Activated CD4-positive, alpha-beta T cell treated with anti-CD3 and anti-CD28 coated beads, Interleukin-2, Interleukin-4, amounts not matched to agents 100 ng/mL and 50 ng/mL, durations not matched to agents 16 hours and 8 hours (primary cell): ENCODE measurements at regions not wholly inside any gene's neighbourhood (a gene's known extent, or its start where the extent isn't known, plus 50 kb on each side); places are given as distances from the start of the nearest gene placed in this dataset.
"Not testable (repeated sequence)": the region's sequence is repeated elsewhere in the genome, so short reads cannot be mapped to it uniquely, and the experiment has no call there.

Experiments
- DNase-seq: peaks from one replicate; pipeline ENCODE4 v3.0.0-alpha.2; 2020; ENCODE audit warnings: low spot score

DNA sequence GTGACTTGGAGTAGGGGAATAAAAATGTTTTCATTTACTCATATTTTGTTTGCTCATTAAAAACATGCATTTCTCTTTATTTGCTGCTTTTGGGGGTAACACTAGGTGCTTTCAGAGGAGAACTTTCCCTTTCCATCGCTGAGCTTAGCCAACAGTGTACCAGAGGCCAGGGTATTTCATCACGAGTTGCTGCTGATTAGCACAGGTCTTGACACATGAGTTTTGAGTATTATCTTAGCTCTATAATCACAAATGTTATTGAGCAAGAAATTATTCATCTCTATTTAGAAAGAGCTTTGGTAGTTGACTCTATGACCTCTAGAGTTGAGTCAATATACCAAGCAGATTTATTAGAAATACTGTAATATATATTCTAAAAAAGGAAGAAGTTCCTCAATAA, 375.9 kb downstream of the NXPH1 start:
- no peak for DNase-seq

DNA sequence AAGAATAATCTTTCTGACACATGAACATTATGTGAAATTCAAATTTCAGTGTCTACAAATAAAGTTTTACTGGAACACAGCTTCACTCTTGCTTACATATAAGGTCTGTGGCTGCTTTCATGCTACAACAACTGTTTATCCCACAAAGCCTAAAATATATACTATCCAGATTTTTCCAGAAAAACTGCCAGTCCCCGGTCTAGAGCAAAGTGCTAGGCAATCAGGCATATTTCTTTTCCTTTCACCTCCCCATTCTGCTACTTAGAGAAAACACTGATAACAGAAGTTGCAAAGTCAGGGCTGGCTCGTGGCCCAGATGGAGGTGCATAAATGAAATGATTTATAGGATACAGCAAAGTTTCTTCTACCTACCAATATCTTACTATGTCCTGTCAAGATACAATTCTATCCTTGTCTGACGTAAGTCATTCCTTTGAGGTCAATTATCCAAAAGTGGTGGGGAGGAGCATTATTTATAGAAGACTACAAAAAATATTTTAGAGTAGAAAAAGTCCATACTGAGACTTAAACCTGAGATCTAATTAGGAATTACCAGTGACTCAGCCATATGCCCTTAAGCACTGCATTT, 384.1 kb downstream of the NXPH1 start:
- no peak for DNase-seq

DNA sequence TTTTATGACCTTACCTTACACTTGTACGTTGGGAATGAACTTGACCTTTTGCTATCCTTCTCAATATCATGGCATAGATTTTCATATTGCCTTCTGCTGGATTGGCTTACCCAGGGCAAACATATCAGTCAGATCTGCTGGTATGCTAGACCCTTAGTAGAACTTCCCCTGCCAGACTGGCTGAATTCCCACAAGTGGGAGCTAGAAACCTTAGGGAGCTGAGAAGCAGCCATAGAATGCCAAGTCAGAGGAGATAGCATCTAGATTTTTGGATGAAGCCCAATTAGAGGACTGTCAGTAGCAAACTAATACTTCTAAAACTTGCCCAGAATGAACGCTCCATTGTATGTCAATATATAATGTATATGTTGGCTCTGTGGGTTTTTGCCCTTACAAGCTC, 385.0 kb downstream of the NXPH1 start:
- no peak for DNase-seq

DNA sequence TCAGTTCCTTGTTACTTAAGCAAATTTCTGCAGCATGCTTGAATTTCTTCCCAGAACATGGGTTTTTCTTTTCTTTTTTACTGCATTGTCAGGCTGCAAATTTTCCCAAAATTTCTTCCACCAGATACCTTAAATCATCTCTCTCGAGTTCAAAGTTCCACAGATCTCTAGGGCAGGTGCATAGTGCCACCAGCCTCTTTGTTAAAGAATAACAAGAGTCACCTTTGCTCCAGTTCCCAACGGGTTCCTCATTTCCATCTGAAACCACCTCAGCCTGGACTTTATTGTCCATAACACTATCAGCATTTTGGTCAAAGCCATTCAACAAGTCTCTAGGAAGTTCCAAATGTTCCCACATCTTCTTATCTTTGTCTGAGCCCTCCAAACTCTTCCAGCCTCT, 389.2 kb downstream of the NXPH1 start:
- DNase-seq, result no peak

DNA sequence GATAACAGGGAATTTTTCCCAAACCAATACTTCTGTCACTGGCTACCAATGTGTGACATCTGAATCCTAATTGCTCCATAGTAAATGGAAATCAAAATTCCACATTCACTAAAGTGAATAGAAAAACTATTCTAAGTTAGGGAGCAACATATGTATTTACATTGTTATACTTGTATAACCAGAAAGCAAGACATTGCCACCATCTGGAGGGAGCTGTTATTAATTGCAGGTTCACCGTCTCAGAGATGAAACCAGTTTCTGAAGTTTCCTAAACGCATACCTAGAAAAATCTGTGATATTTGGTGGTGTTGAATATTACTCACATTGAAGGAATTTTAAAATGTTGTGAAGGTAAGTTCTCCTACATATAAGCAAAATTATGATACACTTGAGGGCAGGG, 390.1 kb downstream of the NXPH1 start:
- no peak for DNase-seq

DNA sequence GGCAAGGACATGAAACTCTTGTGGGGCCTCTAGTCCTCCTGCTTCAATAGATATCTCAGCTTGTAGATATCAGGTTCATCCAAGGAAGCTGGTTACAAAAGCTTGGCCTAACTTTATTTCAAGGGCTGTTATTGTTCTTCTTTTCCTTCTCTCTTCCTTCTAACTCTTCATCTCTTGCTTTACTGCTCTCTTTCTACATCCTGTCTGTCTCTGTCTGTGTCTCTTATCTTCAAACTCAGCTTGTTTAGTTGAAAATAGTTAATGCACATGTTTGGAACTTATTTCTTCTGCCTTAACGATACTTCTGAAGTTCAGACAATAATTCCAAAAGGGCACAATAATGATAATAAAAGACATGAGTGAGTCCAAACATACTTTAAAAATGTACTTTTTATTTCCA, 393.9 kb downstream of the NXPH1 start:
- DNase-seq, result no peak

DNA sequence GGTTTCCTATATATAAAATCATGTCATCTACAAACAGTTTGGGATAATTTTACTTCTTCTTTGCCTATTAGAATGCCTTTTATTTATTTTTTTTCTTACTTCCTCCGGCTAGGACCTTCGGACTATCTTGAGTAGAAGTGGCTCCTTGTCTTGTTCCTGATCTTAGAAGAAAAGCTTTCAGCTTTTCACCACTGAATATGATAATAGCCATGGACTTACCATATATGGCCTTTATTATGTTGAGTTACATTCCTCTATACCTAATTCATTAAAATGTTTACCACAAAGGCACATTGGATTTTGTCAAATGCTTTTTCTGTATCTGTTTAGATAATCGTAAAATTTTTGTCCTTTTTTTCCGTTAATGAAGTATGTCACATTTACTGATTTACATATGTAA, 395.7 kb downstream of the NXPH1 start:
- no peak for DNase-seq

DNA sequence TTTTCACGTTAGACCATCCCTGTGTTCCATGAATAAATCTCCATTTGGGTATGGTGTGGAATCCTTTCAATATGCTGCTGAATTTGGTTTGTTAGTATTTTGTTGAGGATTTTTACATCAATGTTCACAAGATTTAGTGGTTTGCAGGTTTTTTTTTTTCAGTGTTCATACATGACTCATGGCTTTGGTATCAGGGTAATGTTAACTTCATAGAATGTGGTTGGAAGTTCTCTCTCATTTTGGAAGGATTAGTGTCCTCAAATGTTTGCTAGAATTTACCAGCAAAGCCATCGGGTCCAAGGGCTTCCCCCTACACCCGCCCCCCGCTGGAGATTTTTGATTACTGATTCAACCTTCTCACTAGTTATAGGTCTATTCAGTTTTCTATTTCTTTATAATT, 398.0 kb downstream of the NXPH1 start:
- no peak for DNase-seq

DNA sequence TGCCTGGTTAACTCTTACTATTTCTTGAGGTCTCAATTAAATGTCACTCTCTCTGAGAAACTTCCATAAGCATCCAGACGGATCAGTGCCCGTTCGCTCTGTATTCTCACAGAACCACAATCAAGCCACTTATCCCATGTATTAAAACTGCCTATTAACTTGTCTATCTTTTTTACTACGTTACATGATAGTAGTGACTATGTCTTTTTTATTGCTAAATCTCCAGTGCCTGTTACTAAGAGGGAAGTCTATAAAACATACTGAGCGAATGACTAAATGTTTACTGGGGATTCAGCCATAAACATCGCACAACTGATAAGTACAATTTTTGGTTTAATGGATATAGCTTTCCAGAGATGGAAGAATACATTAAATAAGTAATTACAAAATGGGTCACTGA, 399.9 kb downstream of the NXPH1 start:
- no peak for DNase-seq

DNA sequence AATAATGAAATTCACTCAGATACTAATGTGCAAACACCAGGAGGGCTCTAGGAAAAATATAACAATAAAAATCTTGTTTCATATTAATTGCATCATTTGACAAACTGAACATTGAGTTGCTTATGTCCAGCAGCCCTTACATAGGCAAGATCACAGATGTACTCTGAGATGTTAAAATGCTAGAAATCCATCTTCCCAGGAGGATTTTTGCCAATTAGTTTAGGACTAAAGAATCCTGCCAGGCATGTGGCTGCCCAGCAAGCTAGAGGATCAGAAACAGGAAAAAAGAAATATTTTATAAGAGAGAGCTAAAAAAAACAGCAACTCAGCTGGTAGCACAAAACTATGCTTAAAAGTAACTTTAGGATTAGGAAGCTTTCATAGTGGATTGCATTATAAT, 407.8 kb downstream of the NXPH1 start:
- no peak for DNase-seq

DNA sequence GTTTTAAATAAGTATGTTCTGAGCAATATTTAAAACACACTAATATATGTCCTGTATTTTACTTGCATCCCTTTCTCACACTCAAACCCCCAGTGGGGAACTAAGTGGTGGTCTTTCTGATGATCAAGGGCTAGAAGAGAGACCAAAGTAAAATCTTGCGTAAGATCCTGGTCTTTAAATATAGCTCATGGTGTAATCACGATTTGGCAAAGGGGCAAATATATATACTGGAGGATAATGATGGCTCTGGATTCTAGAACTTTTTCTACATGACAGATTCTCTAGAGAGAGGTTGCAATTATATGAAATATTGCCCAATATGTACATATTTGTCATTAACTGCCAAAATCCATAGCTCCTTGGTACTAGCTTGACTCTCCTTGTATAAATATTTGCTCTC, 438.3 kb downstream of the NXPH1 start:
- no peak for DNase-seq

DNA sequence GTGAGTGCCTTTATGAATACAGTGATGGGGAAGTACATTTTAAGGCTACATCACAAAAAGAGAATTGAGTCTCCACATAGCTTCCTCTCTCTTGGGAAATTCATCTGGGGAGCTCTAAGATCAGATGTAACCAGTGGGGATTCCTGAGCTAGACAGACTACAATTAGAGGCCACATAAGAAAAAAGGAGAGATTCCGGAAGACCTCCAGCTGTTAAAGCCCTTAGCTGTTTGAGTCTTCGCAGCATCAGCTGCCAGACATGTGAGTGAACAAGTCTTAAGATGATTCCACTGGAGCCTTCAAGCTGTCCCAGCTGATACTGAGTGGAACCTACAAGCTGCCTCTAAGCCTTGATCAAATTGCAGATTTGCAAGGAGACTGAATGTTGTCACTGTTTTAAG, 448.5 kb downstream of the NXPH1 start:
- DNase-seq, result no peak

DNA sequence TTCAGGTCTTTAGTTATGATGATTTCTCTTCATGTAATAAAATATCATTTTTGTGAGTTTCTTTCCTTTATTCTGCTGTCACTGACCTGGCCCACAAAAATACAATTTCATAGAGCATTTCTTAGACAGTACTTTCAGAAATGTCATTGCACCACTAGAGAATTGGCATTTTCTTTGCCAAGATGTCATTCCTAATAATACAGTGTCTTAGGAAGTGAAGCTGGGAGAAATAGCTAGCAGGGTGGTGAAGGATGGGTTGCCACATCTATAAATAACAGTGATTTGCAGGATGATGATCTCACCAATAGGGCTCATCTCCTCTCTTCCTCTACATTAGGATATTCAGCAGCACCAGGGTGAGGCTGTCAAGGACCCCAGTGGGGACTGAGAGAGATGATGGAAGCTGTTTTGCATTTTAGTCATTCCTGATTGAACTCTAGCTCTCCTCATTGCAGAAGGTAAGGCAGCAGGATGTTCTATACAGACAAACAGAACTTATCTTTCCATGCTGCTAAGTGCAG, 452.1 kb downstream of the NXPH1 start:
- no peak for DNase-seq

DNA sequence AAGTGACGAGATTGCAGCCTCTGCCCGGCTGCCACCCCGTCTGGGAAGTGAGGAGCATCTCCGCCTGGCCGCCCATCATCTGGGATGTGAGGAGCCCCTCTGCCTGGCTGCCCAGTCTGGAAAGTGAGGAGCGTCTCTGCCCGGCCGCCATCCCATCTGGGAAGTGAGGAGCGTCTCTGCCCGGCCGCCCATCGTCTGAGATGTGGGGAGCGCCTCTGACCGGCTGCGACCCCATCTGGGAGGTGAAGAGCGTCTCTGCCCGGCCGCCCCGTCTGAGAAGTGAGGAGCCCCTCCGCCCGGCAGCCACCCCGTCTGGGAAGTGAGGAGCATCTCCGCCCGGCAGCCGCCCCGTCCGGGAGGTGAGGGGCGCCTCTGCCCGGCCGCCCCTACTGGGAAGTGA, 456.9 kb downstream of the NXPH1 start:
- not testable (repeated sequence) for DNase-seq

DNA sequence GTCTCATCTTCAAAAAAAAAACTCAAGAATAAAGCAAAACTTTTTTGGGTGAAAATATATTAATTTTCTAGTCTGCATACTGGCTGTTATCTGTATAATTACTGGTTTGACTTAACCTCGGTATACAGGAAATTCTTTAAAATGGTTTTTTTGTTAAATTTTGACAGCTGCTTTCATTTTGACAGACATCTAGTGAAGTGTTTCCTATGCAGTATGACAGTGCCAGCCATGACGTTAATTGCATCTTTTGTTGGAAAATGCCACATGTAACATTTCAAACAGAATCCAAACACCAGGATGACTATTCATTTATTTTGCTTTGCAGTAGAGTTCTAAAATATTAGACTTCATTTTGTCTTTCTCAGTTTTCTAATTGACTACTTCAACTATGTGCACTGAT, 460.4 kb downstream of the NXPH1 start:
- no peak for DNase-seq

DNA sequence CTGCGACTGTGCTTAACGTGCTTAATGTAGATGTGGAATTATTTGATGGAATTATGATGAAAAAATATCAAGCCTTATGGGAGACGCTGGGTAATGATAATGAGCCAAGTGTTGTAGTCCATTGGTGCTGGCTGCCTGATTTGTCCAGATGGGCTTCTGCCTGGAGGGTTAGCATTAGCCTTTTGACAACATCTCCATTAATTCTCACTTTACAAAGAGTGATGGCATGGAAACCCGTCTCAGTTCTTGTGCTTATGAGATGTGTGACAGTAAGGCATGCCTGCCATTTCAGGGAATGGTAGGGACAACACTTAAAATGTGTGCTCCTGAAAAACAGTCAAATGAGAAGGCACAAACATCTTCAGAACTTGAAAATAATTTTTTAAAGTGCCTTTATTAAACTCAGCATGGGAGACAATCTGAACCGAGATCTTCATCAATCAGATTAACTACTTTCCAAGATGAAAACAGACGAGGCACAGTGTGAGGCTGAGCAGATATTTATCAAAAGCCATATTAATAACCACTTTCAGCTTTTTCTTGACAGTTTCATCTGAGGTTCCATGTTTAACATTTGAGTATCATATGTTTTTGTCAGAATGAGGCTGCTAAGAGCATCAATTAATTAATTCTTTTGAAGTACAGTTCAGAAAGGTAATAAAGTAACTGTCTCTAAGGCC, 473.1 kb downstream of the NXPH1 start:
- no peak for DNase-seq

DNA sequence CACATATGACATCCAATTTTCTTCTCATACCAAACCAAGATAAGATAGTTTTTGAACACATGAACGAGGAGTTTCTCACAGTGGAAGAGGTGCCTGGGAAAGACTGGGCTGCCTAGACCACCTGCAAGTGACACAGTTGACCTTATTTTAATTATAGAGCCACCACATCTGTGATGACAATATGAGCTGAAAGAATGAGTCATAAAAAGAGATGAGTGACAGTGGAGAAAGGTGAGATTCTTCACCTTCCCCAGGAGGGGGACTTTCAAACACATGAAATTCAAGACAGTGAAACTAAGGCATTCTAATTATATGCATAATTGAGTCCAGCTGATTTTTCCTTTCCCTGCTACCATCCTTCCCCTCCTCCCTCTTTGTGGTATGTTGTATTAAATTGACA, 475.5 kb downstream of the NXPH1 start:
- no peak for DNase-seq

DNA sequence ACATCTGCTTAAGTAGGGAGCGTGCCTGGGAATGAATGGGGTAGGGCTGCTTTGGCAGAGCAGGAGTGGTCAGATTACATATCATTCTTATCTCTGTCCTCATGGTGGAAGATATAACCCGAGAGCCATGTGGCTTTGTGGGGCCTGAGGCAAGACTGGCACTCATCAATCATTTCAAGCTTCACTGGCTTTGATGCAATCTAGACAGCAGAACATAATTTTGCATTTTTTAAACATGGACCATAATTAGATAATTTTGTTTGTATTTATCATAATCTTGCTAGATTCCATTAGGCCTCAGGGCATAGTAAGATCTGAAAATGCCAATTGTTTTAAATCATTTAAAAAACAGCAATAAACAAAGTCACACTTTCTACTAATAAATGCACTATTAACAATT, 480.3 kb downstream of the NXPH1 start:
- no peak for DNase-seq

DNA sequence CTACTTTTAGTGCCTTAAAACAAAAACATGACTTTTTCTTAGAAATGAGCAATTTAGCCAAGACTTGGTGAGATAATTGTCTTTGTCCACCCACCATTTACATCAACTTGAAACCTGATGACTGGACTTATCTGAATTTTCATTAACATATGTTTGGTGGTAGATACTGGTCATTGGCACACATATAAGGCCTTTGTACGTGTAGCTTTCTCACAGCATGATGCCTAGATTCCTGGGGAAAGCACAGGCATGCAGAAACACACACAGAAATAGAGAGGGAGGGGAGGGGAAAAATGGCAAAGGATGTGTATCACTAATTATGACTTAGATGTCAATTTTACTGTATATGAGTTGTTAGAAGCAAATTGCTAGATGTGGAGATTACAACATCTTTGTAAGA, 488.4 kb downstream of the NXPH1 start:
- no peak for DNase-seq

DNA sequence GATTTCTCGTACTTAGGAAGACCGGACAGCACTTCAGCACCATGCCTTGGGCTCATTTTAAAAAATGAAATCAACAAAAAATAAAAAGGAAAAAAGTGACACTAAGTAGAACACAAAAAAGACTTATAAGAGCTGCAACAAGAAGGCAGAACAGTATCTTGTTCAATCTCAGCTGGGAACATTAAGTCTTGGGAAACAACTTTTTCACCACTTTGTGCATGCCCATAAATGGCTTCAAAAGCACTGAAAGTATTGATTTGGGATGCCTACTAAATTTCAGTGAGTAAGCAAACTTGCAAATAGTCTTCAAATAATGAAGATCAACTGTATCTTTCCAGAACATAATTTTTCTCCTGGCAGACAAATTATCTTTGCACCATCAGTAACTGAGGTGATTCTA, 489.3 kb downstream of the NXPH1 start:
- no peak for DNase-seq

DNA sequence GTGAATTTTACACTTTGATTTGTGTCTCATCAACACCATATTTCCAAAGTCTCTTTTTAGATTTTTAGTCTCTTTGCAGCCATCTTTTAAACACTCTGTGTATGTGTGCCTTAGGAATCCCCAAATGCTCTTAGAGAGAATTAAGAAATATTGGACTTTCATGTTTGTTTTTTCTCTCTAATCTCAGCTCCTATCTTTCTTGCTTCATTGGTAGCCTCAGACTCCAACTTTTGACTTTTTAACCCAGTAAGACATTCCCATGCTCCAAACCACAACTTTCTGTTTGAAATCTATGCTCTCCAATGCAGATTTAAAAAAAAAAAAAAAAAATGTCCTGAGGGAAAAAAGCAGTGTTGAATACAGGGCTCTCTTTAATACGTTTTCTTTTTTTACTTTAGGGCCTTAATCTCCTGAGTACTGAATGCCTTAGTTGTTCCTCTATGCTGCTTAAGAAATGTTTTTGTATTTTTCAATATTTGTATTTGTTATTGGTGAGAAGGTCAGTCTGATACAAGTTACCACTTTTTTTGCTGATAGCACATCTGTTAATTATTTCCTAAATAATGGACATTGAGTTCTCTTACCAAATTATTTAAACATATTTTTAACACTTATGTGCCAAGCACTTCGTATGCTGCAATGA, 489.9 kb downstream of the NXPH1 start:
- no peak for DNase-seq

DNA sequence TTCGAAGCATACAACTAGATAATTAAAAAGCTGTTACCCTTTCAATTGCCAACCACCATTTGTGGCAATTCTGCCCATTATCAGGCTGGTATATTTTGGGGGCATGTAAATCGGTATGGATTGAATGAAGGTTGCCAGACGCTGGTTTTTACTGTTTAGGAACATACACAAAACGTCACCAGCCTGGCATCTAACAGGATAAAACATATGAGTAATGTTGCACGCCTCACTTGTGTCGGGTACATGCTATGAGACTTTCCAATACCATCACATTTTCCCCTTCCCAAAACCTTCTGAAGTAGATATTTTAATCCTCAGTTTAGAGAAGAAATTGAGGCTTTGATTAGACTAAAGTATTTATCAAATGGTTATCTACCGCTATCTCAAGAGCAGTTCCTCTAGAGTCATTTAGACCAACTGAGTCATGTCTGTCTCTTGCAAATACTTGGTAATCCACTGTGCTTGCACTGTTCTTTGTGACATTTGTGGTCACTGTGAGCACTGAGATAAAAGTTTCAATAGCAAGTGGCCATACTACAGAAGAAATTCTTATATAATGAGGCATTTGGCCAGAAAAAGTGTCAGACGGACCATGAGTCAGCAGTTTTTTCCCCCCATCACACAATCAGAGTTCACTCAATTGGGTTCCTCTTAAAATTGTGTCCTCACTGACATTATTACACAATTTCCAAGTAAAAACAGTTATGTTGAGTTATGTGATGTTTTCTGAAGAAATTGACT, 498.7 kb downstream of the NXPH1 start:
- DNase-seq, result no peak

DNA sequence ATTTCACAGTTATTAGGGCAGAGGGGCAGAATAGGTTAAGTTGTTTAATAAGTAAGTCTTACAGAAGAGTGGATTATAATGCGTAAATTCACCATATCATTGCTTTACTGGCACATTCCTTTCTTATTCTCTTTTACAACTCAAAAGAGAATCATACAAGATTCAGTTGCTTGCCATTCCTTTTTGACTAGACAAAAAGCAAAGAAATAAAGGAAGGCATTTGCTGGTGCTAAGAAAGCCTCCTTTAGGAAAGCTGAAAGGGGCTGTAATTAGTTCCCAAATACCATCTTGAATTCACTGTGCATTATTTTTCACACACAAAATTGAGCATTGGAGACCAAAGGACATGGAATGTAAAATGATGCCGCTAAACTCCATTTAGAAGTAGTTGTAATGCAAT, 499.3 kb downstream of the NXPH1 start:
- no peak for DNase-seq
